ENCODE measurements at regions not wholly inside any gene's neighbourhood (a gene's known extent, or its start where the extent isn't known, plus 50 kb on each side); places are given as distances from the start of the nearest gene placed in this dataset.

DNA sequence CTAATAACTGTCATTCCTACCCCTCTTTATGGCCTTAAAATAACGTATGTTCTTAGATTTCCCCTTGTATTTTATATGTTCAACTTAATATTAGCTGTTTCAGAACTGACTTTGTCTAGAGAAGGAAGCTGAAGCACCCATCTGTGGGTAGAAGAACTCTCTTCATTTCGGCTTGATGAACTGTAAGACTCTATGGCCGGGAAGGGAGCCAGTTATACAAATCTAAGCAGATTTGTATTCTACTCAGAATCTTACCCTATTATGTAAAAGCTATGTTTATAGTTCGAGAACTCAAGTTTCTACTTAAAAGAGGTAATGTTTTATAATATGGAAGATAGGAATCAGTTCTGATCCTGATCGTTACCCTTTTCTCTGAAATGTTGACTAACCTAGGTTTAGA is 390.9 kb upstream of the PRICKLE1 start:
- no peak for DNase-seq (ENCODE audit: insufficient read length, low spot score)
- no peak for FAIRE-seq

DNA sequence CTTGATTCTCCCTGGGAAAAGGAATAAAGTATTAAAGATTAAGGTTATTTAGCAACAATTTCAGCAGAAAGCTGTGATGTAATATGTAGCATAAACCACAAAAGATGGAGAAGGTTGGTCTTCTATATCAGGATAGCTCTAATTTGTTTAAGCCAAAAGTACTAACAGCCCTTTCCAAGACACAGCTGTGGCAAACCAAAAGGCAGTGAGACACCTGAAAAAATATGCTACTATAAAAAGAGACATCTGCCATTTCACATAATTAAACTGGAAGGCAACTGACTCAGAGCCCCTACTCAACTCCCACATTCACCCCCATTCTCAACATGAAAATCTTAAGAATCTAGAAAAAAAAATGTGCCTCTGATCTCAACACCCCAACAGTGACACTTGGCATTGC is 390.2 kb upstream of the PRICKLE1 start:
- FAIRE-seq: no peak
- no peak for DNase-seq (ENCODE audit: insufficient read length, low spot score)

- FAIRE-seq: no peak
- no peak for DNase-seq (ENCODE audit: insufficient read length, low spot score)
Observed at GRCh38 chr12:42978708-42979107, 389.2 kb upstream of the PRICKLE1 start.

DNA sequence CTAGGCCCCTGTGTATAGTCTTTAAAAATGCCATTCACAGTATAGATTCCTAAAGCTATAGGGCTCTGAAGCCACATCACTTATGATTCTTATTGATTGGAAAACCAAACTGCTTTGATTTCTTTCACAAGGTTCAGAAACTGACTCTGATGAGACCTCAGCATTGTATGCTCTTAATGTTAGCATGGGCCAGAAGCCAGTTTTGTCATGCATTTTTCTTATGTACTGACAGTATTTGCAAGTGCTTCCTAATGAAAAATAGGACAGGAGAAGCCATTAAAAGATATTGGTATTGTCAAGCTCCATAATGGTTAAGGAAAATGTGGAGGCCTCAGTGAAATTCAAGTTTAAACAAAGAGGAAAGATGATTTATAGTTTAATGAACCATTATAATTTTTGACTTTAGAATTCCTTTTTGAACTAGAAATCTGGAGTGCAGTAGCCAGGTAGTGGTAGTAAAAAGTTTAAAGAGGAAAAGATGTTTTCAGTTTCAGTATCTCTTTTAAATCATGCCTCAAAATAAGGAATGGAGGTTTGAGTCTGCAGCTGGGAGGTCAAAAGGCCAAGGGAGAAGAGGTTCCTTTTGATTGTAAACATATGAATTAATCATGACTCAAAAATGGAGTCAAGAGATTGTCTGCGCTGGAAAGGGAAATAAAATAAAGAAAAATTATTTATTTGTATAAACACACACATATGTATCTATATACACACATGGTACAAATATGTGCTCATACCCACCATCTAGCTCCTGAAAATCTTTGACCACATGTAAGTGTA is 388.1 kb upstream of the PRICKLE1 start:
- FAIRE-seq (no peak), DNase-seq (ENCODE audit: insufficient read length, low spot score) (no peak)

GRCh38 chr12:42976620-42977019 is 387.1 kb upstream of the PRICKLE1 start:
- FAIRE-seq (no peak), DNase-seq (ENCODE audit: insufficient read length, low spot score) (no peak)

GRCh38 chr12:42976122-42976521 is 386.6 kb upstream of the PRICKLE1 start:
- FAIRE-seq (no peak), DNase-seq (ENCODE audit: insufficient read length, low spot score) (no peak)

GRCh38 chr12:42969355-42969754 is 379.8 kb upstream of the PRICKLE1 start:
- DNase-seq (ENCODE audit: insufficient read length, low spot score) (no peak), FAIRE-seq (no peak)

DNA sequence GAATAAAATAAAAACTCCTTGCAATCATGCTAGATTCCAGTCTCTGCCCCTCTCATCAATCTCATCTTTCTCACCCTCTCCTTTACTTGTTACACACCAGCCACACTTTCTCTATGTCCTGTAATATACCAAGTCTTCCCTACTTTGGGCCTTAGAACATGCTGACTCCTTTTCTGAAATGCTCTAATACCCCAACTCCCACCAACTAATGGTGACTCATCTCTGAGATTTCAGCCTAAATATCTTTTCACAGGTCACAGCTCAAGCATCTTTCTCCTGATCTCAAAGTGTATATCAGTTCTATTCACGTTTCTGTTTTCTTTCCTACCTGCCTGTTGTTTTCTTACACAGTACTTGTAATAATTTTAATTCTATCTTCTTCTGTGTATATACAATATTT is 378.9 kb upstream of the PRICKLE1 start:
- FAIRE-seq: no peak
- DNase-seq (ENCODE audit: insufficient read length, low spot score): no peak

- no peak for FAIRE-seq
Observed at GRCh38 chr12:42967850-42968249, 378.3 kb upstream of the PRICKLE1 start.

DNA sequence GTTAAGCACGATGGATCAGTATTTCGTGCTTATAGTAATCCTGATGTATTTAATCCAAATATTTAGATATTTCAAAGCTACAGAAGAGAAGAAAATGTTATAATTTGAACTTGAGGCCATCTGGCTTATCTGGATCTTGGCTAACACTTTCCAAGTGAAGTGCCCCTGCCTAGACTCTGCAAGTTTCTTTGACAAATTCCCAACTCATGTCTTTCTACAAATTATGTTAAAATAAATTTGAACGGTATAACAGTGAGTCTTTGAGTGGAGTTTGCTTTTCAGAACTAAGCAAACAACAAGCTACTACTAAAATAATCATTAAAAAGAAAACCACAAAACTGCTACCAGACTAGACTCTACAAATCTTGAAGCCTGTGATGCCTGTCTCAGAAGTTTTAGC is 374.4 kb upstream of the PRICKLE1 start:
- no peak for DNase-seq (ENCODE audit: insufficient read length, low spot score)
- FAIRE-seq: no peak

More at GRCh38 chr12:42967850-42968249, 378.3 kb upstream of the PRICKLE1 start:
- no peak for DNase-seq (ENCODE audit: insufficient read length, low spot score)

GRCh38 chr12:42962384-42962783 is 372.8 kb upstream of the PRICKLE1 start:
- no peak for DNase-seq (ENCODE audit: insufficient read length, low spot score)
- FAIRE-seq: no peak

DNA sequence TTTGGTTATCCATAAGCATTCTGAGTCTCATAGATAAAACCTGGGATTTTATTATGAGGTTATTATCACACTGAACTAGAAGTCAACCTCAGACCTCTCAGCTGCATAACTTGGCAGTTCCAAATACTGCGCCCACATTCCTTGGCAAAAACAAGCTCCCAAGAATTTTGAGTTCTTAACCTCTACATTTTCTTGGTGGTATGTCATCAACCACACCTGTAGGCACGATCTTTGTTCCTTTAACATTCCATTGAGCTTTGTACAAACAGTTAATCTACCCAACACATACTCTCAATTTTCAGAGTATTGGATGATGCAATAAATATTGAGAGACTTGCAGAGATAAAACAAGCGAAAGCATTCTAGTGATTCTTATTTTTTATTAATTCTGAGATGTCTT is 371.8 kb upstream of the PRICKLE1 start:
- FAIRE-seq (peak; percentile 76), DNase-seq (ENCODE audit: insufficient read length, low spot score) (peak; percentile 39)

DNA sequence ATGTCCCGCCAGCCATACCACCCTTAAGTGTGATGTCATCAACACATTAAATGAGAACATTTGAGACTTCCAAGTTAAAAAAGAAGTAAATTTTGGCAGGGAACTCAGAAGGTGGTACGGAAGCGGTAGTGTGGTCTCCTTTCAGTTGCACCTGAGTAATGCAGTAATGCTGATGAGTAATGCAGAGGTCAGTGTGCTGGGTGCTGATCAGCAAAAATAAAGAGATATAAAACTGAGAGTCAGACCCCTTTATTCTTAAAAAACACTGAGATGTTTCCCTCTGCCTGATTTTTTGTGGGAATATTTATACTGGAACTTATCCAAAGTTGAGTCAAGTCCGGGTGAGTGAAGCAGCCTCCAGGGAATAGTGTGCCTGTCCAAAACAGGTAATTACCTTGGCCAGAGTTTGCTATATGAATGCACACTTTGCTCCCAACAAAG is 370.6 kb upstream of the PRICKLE1 start:
- FAIRE-seq (no peak), DNase-seq (ENCODE audit: insufficient read length, low spot score) (no peak)

- DNase-seq (ENCODE audit: insufficient read length, low spot score): no peak
- no peak for FAIRE-seq
Observed at GRCh38 chr12:42958291-42958674, 368.7 kb upstream of the PRICKLE1 start.

GRCh38 chr12:42957561-42958290 is 368.2 kb upstream of the PRICKLE1 start:
- DNase-seq (ENCODE audit: insufficient read length, low spot score) (no peak), FAIRE-seq (no peak)

GRCh38 chr12:42957136-42957535 is 367.6 kb upstream of the PRICKLE1 start:
- no peak for DNase-seq (ENCODE audit: insufficient read length, low spot score)
- FAIRE-seq: no peak

DNA sequence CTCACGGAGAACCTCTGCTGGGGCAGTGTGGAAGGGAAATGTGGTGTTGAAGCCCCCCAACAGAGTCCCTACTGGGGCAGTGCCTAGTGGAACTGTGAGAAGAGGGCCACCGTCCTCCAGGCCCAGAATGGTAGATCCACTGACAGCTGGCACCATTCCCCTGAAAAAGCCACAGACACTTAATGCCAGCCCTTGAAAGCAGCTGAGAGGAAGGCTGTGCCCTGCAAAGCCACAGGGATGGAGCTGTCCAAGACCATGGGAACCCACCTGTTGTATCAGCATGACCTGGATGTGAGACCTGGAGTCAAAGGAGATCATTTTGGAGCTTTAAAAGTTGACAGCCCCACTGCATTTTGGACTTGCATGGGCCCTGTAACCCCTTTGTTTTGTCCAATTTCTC is 363.5 kb upstream of the PRICKLE1 start:
- DNase-seq (ENCODE audit: insufficient read length, low spot score) (no peak), FAIRE-seq (no peak)

GRCh38 chr12:42946871-42947381 is 357.4 kb upstream of the PRICKLE1 start:
- no peak for FAIRE-seq
- no peak for DNase-seq (ENCODE audit: insufficient read length, low spot score)

GRCh38 chr12:42945927-42946326 is 356.4 kb upstream of the PRICKLE1 start:
- DNase-seq (ENCODE audit: insufficient read length, low spot score) (no peak), FAIRE-seq (no peak)

- no peak for DNase-seq (ENCODE audit: insufficient read length, low spot score)
- FAIRE-seq: no peak
Observed at GRCh38 chr12:42944516-42944915, 355.0 kb upstream of the PRICKLE1 start.

DNA sequence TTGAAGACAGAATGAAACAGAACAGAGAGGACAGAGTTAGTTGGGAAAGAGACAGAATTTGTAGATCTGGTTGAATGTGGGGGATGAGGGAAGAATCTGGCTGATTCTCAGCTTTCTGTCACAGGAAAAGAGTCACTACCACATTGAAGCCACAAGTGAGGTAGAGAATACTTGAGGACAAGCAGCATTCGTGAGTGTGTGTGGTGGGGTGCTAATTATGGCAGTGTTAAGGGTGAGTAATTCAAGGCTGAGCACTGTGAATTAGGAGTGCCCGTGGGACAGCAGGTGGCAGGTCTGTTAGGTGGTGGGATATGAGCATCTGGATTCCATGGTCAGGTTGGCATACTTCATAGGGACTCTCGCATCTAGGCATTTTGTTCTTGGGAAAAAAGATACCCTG is 347.4 kb upstream of the PRICKLE1 start:
- FAIRE-seq: no peak
- no peak for DNase-seq (ENCODE audit: insufficient read length, low spot score)

GRCh38 chr12:42936260-42936659 is 346.7 kb upstream of the PRICKLE1 start:
- no peak for DNase-seq (ENCODE audit: insufficient read length, low spot score)
- FAIRE-seq: no peak

Measured in HTR-8/SVneo (cell line).